H9 (cell line): ENCODE measurements at regions not wholly inside any gene's neighbourhood (a gene's known extent, or its start where the extent isn't known, plus 50 kb on each side); places are given as distances from the start of the nearest gene placed in this dataset.

ENCODE experiments used
- DNase-seq: peaks from one replicate; pipeline ENCODE4 v3.0.0-alpha.2; 2017
- H2AFZ ChIP-seq: one replicate; pipeline ENCODE4 v1.6.1; 2013; ENCODE audit warnings: mild to moderate bottlenecking, low read length, control low read depth, moderate library complexity
- H2AK5ac ChIP-seq: 2 replicates; pipeline ENCODE4 v1.6.1; 2013; ENCODE audit warnings: low read length, control low read depth, mixed read lengths; ENCODE audit not compliant: insufficient read length
- H2BK120ac ChIP-seq: one replicate; pipeline ENCODE4 v1.6.1; 2013; ENCODE audit warnings: low read depth, mild to moderate bottlenecking, low read length, control low read depth, inconsistent platforms; ENCODE audit not compliant: poor library complexity, severe bottlenecking
- H2BK12ac ChIP-seq: 2 replicates; pipeline ENCODE4 v1.6.1; 2013; ENCODE audit warnings: low read length, control low read depth, mixed read lengths, low read depth; ENCODE audit not compliant: insufficient read length
- H2BK15ac ChIP-seq: 2 replicates; pipeline ENCODE4 v1.6.1; 2013; ENCODE audit warnings: low read depth, low read length, control low read depth
- H2BK20ac ChIP-seq: one replicate; pipeline ENCODE4 v1.6.1; 2013; ENCODE audit warnings: low read depth, mild to moderate bottlenecking, low read length, control low read depth, inconsistent platforms; ENCODE audit not compliant: poor library complexity, severe bottlenecking
- H2BK5ac ChIP-seq: 2 replicates; pipeline ENCODE4 v1.6.1; 2013; ENCODE audit warnings: low read length, control low read depth, mixed read lengths; ENCODE audit not compliant: insufficient read length
- H3K14ac ChIP-seq: 2 replicates; pipeline ENCODE4 v1.6.1; 2013; ENCODE audit warnings: low read length, control low read depth; ENCODE audit not compliant: insufficient read depth
- H3K18ac ChIP-seq: 2 replicates; pipeline ENCODE4 v1.6.1; 2013; ENCODE audit warnings: low read depth, mild to moderate bottlenecking, mixed read lengths, low read length, control low read depth; ENCODE audit not compliant: insufficient read length
- H3K23ac ChIP-seq: 2 replicates; pipeline ENCODE4 v1.6.1; 2013; ENCODE audit warnings: low read length, control low read depth, mixed read lengths, low read depth; ENCODE audit not compliant: insufficient read length
- H3K23me2 ChIP-seq: 2 replicates; pipeline ENCODE4 v1.6.1; 2013; ENCODE audit warnings: low read depth, mild to moderate bottlenecking, mixed read lengths, low read length, control low read depth; ENCODE audit not compliant: insufficient read length, poor library complexity, severe bottlenecking
- H3K27ac ChIP-seq: 2 replicates; pipeline ENCODE4 v1.5.1; 2013; ENCODE audit warnings: low read length, control low read depth, mixed read lengths, low read depth; ENCODE audit not compliant: insufficient read length
- H3K27me3 ChIP-seq: 2 replicates; pipeline ENCODE4 v1.6.1; 2013; ENCODE audit warnings: low read length, control low read depth, inconsistent platforms; ENCODE audit not compliant: insufficient read depth
- H3K4ac ChIP-seq: 2 replicates; pipeline ENCODE4 v1.6.1; 2013; ENCODE audit warnings: low read depth, mild to moderate bottlenecking, control low read depth, inconsistent platforms, low read length, moderate library complexity
- H3K4me1 ChIP-seq: 2 replicates; pipeline ENCODE4 v1.6.1; 2013; ENCODE audit warnings: low read length, control low read depth, inconsistent platforms; ENCODE audit not compliant: insufficient read depth
- H3K4me2 ChIP-seq: 2 replicates; pipeline ENCODE4 v1.6.1; 2013; ENCODE audit warnings: low read length, control low read depth, mixed read lengths; ENCODE audit not compliant: insufficient read length, insufficient read depth
- H3K56ac ChIP-seq: 2 replicates; pipeline ENCODE4 v1.6.1; 2013; ENCODE audit warnings: low read depth, mild to moderate bottlenecking, mixed read lengths, low read length, control low read depth; ENCODE audit not compliant: insufficient read length
- H3K79me1 ChIP-seq: 2 replicates; pipeline ENCODE4 v1.6.1; 2013; ENCODE audit warnings: low read depth, mild to moderate bottlenecking, moderate library complexity, low read length, control low read depth, inconsistent platforms; ENCODE audit not compliant: insufficient read depth, poor library complexity, severe bottlenecking
- H3K79me2 ChIP-seq: 2 replicates; pipeline ENCODE4 v1.6.1; 2013; ENCODE audit warnings: low read length, control low read depth, inconsistent platforms; ENCODE audit not compliant: insufficient read depth
- H3K9ac ChIP-seq: 2 replicates; pipeline ENCODE4 v1.6.1; 2013; ENCODE audit warnings: low read length, control low read depth, mixed read lengths; ENCODE audit not compliant: insufficient read length; ENCODE audit errors: extremely low read depth
- H3K9me3 ChIP-seq: one replicate; pipeline ENCODE4 v1.6.1; 2013; ENCODE audit warnings: low read depth, low read length, inconsistent platforms; ENCODE audit not compliant: control insufficient read depth
- H3T11ph ChIP-seq: one replicate; pipeline ENCODE4 v1.6.1; 2013; ENCODE audit warnings: mild to moderate bottlenecking, low read length, control low read depth, inconsistent platforms
- H4K20me1 ChIP-seq: one replicate; pipeline ENCODE4 v1.6.1; 2013; ENCODE audit not compliant: control insufficient read depth, insufficient read length, insufficient read depth
- H4K5ac ChIP-seq: 2 replicates; pipeline ENCODE4 v1.6.1; 2013; ENCODE audit warnings: low read depth, mild to moderate bottlenecking, mixed read lengths, low read length, control low read depth; ENCODE audit not compliant: insufficient read length
- H4K8ac ChIP-seq: replicated peaks from 2 replicates; pipeline ENCODE4 v1.6.1; 2013; ENCODE audit warnings: low read length, control low read depth, mixed read lengths, low read depth; ENCODE audit not compliant: insufficient read length
- H4K91ac ChIP-seq: 2 replicates; pipeline ENCODE4 v1.6.1; 2013; ENCODE audit warnings: low read depth, mild to moderate bottlenecking, moderate library complexity, mixed read lengths, low read length, control low read depth; ENCODE audit not compliant: insufficient read length
- H3K27ac Mint-ChIP-seq, 3 experiments: 2 replicates in 2 of 3; 3 replicates in 1 of 3; pipeline ENCODE4 v1.8.0; 2020 to 2021; ENCODE audit warnings: mixed read lengths in 3 of 3, mild to moderate bottlenecking in 1 of 3, moderate library complexity in 1 of 3
- H3K27me3 Mint-ChIP-seq: 2 replicates; pipeline ENCODE4 v1.8.0; 2021; ENCODE audit warnings: low read depth, mild to moderate bottlenecking, moderate library complexity, mixed read lengths
- H3K36me3 Mint-ChIP-seq, 3 experiments: 2 replicates in 2 of 3; 3 replicates in 1 of 3; pipeline ENCODE4 v1.8.0; 2020 to 2021; ENCODE audit warnings: low read depth in 3 of 3, mixed read lengths in 3 of 3; ENCODE audit not compliant: insufficient read depth in 1 of 3
- H3K4me1 Mint-ChIP-seq, 2 experiments: 2 replicates each; pipeline ENCODE4 v1.8.0; 2020; ENCODE audit warnings: mixed read lengths in 2 of 2
- H3K4me3 Mint-ChIP-seq, 2 experiments: 2 replicates in 1 of 2; 3 replicates in 1 of 2; pipeline ENCODE4 v1.8.0; 2020 to 2021; ENCODE audit warnings: mild to moderate bottlenecking in 2 of 2, mixed read lengths in 2 of 2, moderate library complexity in 1 of 2
- H3K9me3 Mint-ChIP-seq, 2 experiments: 2 replicates in 1 of 2; 3 replicates in 1 of 2; pipeline ENCODE4 v1.8.0; 2020; ENCODE audit warnings: mild to moderate bottlenecking in 2 of 2, mixed read lengths in 2 of 2, moderate library complexity in 1 of 2
- WGBS: extraction: QIAGEN DNeasy Blood & Tissue Kit; methylation state at CpG from one replicate; pipeline ENCODE4 v1.1.7; 2013; ENCODE audit warnings: missing lambda C conversion rate, low lambda C conversion rate, mixed read lengths; ENCODE audit not compliant: insufficient read length; ENCODE audit errors: extremely low coverage; 5-methylcytosine and 5-hydroxymethylcytosine counted together
- TF ChIP-seq, protein P1 (sequence below): fragments of 200-600 bp; sonication (generic); conservative IDR thresholded peaks from 3 replicates; pipeline ENCODE4 v1.8.0; 2021; ENCODE audit warnings: antibody characterized with exemption, mild to moderate bottlenecking

DNA sequence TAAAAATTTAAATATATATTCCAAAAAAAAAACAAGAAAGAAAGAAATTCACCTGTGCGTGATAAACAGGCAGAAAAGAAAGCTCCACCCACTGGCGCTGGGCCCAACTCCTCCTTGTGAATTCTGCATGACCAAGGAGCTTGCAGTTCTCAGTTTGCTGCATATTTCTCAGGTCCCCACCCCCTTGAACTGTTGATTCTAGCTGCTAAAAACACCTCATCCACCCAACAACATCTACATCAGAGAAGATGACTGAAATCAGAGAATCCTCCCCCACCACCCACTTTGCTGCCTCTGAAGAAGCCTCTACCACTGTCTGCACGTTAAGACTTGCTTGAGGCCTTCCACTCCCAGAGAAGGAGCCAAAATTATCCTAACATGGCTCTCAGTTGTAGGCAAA is 104.8 kb downstream of the RGS2 start:
- Histone ChIP-seq H2BK5ac (no peak overlapping the region), H3K14ac (no peak overlapping the region), H4K20me1 (no peaks in the 10 kb centered on the region), H2AK5ac (no peak overlapping the region), H3K9ac (no peak overlapping the region), H4K8ac (no peak overlapping the region), H3K23me2 (no peaks in the 10 kb centered on the region), H3K79me1 (no peaks in the 10 kb centered on the region), H3K4ac (no peak overlapping the region), H3K27ac (no peak overlapping the region), H3K27me3 (no peaks in the 10 kb centered on the region), H3K23ac (no peak overlapping the region), H2AFZ (no peak overlapping the region), H3K9me3 (no peaks in the 10 kb centered on the region), H3K56ac (no peak overlapping the region), H4K5ac (no peak overlapping the region), H2BK120ac (no peak overlapping the region), H4K91ac (no peak overlapping the region), H3K4me2 (no peak overlapping the region), H2BK15ac (no peak overlapping the region), H2BK20ac (no peak overlapping the region), H3K18ac (no peak overlapping the region), H3K4me1 (no peaks in the 10 kb centered on the region), H3K79me2 (no peaks in the 10 kb centered on the region), H2BK12ac (no peak overlapping the region), H3T11ph (no peak overlapping the region)
- no peak for DNase-seq
- Mint-ChIP-seq H3K27ac (peak overlapping the region; percentile 2 to 27 (median 9); a peak in 1 of 7 replicates), H3K36me3 (no peaks in the 10 kb centered on the region), H3K4me1 (peaks cover 7% of the 10 kb centered on the region in 2 experiments), H3K9me3 (peaks cover 4% of the 10 kb centered on the region in 2 experiments; a peak in 3 of 5 replicates), H3K27me3 (no peaks in the 10 kb centered on the region), H3K4me3 (no peak overlapping the region)
- WGBS, result no CpG with 5 or more reads among the region's 3 CpGs
- TF ChIP-seq, protein P1, sequence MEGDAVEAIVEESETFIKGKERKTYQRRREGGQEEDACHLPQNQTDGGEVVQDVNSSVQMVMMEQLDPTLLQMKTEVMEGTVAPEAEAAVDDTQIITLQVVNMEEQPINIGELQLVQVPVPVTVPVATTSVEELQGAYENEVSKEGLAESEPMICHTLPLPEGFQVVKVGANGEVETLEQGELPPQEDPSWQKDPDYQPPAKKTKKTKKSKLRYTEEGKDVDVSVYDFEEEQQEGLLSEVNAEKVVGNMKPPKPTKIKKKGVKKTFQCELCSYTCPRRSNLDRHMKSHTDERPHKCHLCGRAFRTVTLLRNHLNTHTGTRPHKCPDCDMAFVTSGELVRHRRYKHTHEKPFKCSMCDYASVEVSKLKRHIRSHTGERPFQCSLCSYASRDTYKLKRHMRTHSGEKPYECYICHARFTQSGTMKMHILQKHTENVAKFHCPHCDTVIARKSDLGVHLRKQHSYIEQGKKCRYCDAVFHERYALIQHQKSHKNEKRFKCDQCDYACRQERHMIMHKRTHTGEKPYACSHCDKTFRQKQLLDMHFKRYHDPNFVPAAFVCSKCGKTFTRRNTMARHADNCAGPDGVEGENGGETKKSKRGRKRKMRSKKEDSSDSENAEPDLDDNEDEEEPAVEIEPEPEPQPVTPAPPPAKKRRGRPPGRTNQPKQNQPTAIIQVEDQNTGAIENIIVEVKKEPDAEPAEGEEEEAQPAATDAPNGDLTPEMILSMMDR, result no peak
